Muscle of leg (tissue), 3 donors: ENCODE measurements at regions not wholly inside any gene's neighbourhood (a gene's known extent, or its start where the extent isn't known, plus 50 kb on each side); places are given as distances from the start of the nearest gene placed in this dataset.

Source experiments
- DNase-seq: peaks from one replicate; pipeline ENCODE4 v3.0.0; 2013
- H3K27ac ChIP-seq: one replicate; pipeline ENCODE4 v1.5.1; 2013; ENCODE audit warnings: mild to moderate bottlenecking, low read length, control low read depth
- H3K27me3 ChIP-seq: one replicate; pipeline ENCODE4 v1.6.1; 2013; ENCODE audit warnings: low read length; ENCODE audit not compliant: control insufficient read depth, insufficient read depth
- H3K36me3 ChIP-seq: one replicate; pipeline ENCODE4 v1.6.1; 2013; ENCODE audit warnings: low read length; ENCODE audit not compliant: control insufficient read depth, insufficient read depth
- H3K4me1 ChIP-seq: one replicate; pipeline ENCODE4 v1.6.1; 2013; ENCODE audit warnings: low read length; ENCODE audit not compliant: control insufficient read depth, insufficient read depth
- H3K4me3 ChIP-seq: one replicate; pipeline ENCODE4 v1.5.1; 2013; ENCODE audit warnings: low read length, control low read depth
- H3K9me3 ChIP-seq: replicated peaks from 2 replicates; pipeline ENCODE4 v1.6.1; 2013; ENCODE audit warnings: low read depth, low read length; ENCODE audit not compliant: control insufficient read depth
- WGBS: methylation state at CpG from one replicate; pipeline ENCODE4 v1.1.5; 2013; ENCODE audit warnings: missing lambda C conversion rate; ENCODE audit not compliant: insufficient coverage; 5-methylcytosine and 5-hydroxymethylcytosine counted together

- Histone ChIP-seq H3K27ac (no peak overlapping the region), H3K27me3 (no peaks in the 10 kb centered on the region), H3K4me3 (no peak overlapping the region), H3K4me1 (no peaks in the 10 kb centered on the region), H3K36me3 (no peaks in the 10 kb centered on the region), H3K9me3 (no peaks in the 10 kb centered on the region)
- DNase-seq, result no peak
- 64% methylated on average over 1 of the region's 1 CpG for WGBS
These were observed 601.7 kb downstream of the CBLN2 start for GRCh38 chr18:71942433-71942832.

- H3K36me3 ChIP-seq, result no peaks in the 10 kb centered on the region
- H3K27me3 ChIP-seq, result no peaks in the 10 kb centered on the region
- no peak for DNase-seq
These were observed 604.7 kb downstream of the CBLN2 start for GRCh38 chr18:71939483-71939882.

GRCh38 chr18:71936744-71937143 lies 607.4 kb downstream of the CBLN2 start:
- H3K27me3 ChIP-seq, result no peaks in the 10 kb centered on the region
- H3K36me3 ChIP-seq, result no peaks in the 10 kb centered on the region
- no peak overlapping the region for H3K27ac ChIP-seq
- WGBS, result no CpG with 5 or more reads among the region's 2 CpGs
- H3K4me3 ChIP-seq, result no peak overlapping the region
- DNase-seq, result no peak
- H3K4me1 ChIP-seq, result no peaks in the 10 kb centered on the region
- H3K9me3 ChIP-seq, result no peaks in the 10 kb centered on the region

More at GRCh38 chr18:71939483-71939882, 604.7 kb downstream of the CBLN2 start:
- Histone ChIP-seq H3K27ac (no peak overlapping the region), H3K9me3 (no peaks in the 10 kb centered on the region), H3K4me3 (no peak overlapping the region), H3K4me1 (no peaks in the 10 kb centered on the region)

- Histone ChIP-seq H3K4me3 (no peak overlapping the region), H3K9me3 (peaks cover 15% of the 10 kb centered on the region), H3K27me3 (no peaks in the 10 kb centered on the region), H3K4me1 (no peaks in the 10 kb centered on the region), H3K27ac (no peak overlapping the region), H3K36me3 (no peaks in the 10 kb centered on the region)
- 93% methylated on average over 2 of the region's 3 CpGs for WGBS
- no peak for DNase-seq
These were observed 624.9 kb downstream of the CBLN2 start for GRCh38 chr18:71919211-71919610.

- Histone ChIP-seq H3K4me3 (no peak overlapping the region), H3K4me1 (no peaks in the 10 kb centered on the region), H3K36me3 (no peaks in the 10 kb centered on the region), H3K27me3 (no peaks in the 10 kb centered on the region), H3K9me3 (no peaks in the 10 kb centered on the region), H3K27ac (no peak overlapping the region)
- DNase-seq, result no peak
- no CpG with 5 or more reads among the region's 1 CpG for WGBS
These were observed 630.5 kb downstream of the CBLN2 start for GRCh38 chr18:71913641-71914040.

GRCh38 chr18:71902482-71902881 lies 641.7 kb downstream of the CBLN2 start:
- Histone ChIP-seq H3K9me3 (peaks cover 11% of the 10 kb centered on the region), H3K36me3 (no peaks in the 10 kb centered on the region), H3K4me1 (no peaks in the 10 kb centered on the region), H3K4me3 (no peak overlapping the region), H3K27ac (no peak overlapping the region), H3K27me3 (no peaks in the 10 kb centered on the region)
- no peak for DNase-seq
- no CpG with 5 or more reads among the region's 1 CpG for WGBS

GRCh38 chr18:71899707-71900472 lies 644.3 kb downstream of the CBLN2 start:
- 69% methylated on average over 5 of the region's 8 CpGs for WGBS
- no peak for DNase-seq
- Histone ChIP-seq H3K27me3 (no peaks in the 10 kb centered on the region), H3K36me3 (no peaks in the 10 kb centered on the region), H3K4me3 (no peak overlapping the region), H3K4me1 (no peaks in the 10 kb centered on the region), H3K9me3 (peaks cover 11% of the 10 kb centered on the region), H3K27ac (no peak overlapping the region)

- DNase-seq, result no peak
- H3K27me3 ChIP-seq, result no peaks in the 10 kb centered on the region
- WGBS, result 86% methylated on average over 6 of the region's 6 CpGs
- H3K36me3 ChIP-seq, result no peaks in the 10 kb centered on the region
- H3K27ac ChIP-seq, result no peak overlapping the region
- no peaks in the 10 kb centered on the region for H3K4me1 ChIP-seq
- peaks cover 11% of the 10 kb centered on the region for H3K9me3 ChIP-seq
- no peak overlapping the region for H3K4me3 ChIP-seq
These were observed 645.0 kb downstream of the CBLN2 start for GRCh38 chr18:71899183-71899582.

GRCh38 chr18:71887509-71887908 lies 656.6 kb downstream of the CBLN2 start:
- no peak for DNase-seq
- WGBS, result no CpG with 5 or more reads among the region's 1 CpG

GRCh38 chr18:71878226-71878625 lies 665.9 kb downstream of the CBLN2 start:
- H3K9me3 ChIP-seq, result no peaks in the 10 kb centered on the region
- no peak for DNase-seq
- no peaks in the 10 kb centered on the region for H3K27me3 ChIP-seq
- no peak overlapping the region for H3K27ac ChIP-seq
- WGBS, result 67% methylated on average over 2 of the region's 4 CpGs
- H3K4me3 ChIP-seq, result no peak overlapping the region
- H3K4me1 ChIP-seq, result no peaks in the 10 kb centered on the region
- H3K36me3 ChIP-seq, result no peaks in the 10 kb centered on the region

More at GRCh38 chr18:71887509-71887908, 656.6 kb downstream of the CBLN2 start:
- Histone ChIP-seq H3K9me3 (no peaks in the 10 kb centered on the region), H3K4me1 (no peaks in the 10 kb centered on the region), H3K27me3 (no peaks in the 10 kb centered on the region), H3K36me3 (no peaks in the 10 kb centered on the region), H3K4me3 (no peak overlapping the region), H3K27ac (no peak overlapping the region)

GRCh38 chr18:71873695-71874094 lies 670.4 kb downstream of the CBLN2 start:
- Histone ChIP-seq H3K9me3 (no peaks in the 10 kb centered on the region), H3K27me3 (no peaks in the 10 kb centered on the region), H3K4me1 (no peaks in the 10 kb centered on the region), H3K27ac (no peak overlapping the region), H3K4me3 (no peak overlapping the region), H3K36me3 (no peaks in the 10 kb centered on the region)
- no peak for DNase-seq
- no CpG with 5 or more reads among the region's 4 CpGs for WGBS
